NCI-H187 treated with DMSO at 0.1 percent for 48 hours (cell line): ENCODE measurements at regions not wholly inside any gene's neighbourhood (a gene's known extent, or its start where the extent isn't known, plus 50 kb on each side); places are given as distances from the start of the nearest gene placed in this dataset.

Experiments used
- DNase-seq: peaks from one replicate; lab custom pipeline; 2025; lab: John Stamatoyannopoulos, UW

- no peak for DNase-seq
Measured at GRCh38 chr3:139281096-139281495, 62.7 kb upstream of the MRPS22 start.

- DNase-seq: no peak
Measured at GRCh38 chr3:139281522-139282196, 62.2 kb upstream of the MRPS22 start.

GRCh38 chr3:139283301-139283700 lies 60.5 kb upstream of the MRPS22 start:
- no peak for DNase-seq

- DNase-seq: no peak
Measured at GRCh38 chr3:139284221-139284620, 59.6 kb upstream of the MRPS22 start.

GRCh38 chr3:139285691-139286090 lies 58.1 kb upstream of the MRPS22 start:
- DNase-seq: no peak

GRCh38 chr3:139286241-139286640 lies 57.6 kb upstream of the MRPS22 start:
- no peak for DNase-seq

- DNase-seq: no peak
Measured at GRCh38 chr3:139286825-139287224, 57.0 kb upstream of the MRPS22 start.

- DNase-seq: no peak
Measured at GRCh38 chr3:139287557-139287956, 56.3 kb upstream of the MRPS22 start.

- DNase-seq: no peak
Measured at GRCh38 chr3:139288266-139288821, 55.5 kb upstream of the MRPS22 start.

GRCh38 chr3:139289860-139290524 lies 53.8 kb upstream of the MRPS22 start:
- no peak for DNase-seq

GRCh38 chr3:139291276-139292051 lies 52.4 kb upstream of the MRPS22 start:
- DNase-seq: no peak

- no peak for DNase-seq
Measured at GRCh38 chr3:139292192-139292591, 51.6 kb upstream of the MRPS22 start.

- DNase-seq: no peak
Measured at GRCh38 chr3:139292711-139293664, 50.8 kb upstream of the MRPS22 start.

- DNase-seq: no peak
Measured at GRCh38 chr3:139293665-139294023, 50.2 kb upstream of the MRPS22 start.
